Thoracic aorta (tissue), 2 donors: ENCODE measurements at regions not wholly inside any gene's neighbourhood (a gene's known extent, or its start where the extent isn't known, plus 50 kb on each side); places are given as distances from the start of the nearest gene placed in this dataset.

Source experiments
- ATAC-seq: fragments of 150-250 bp; one replicate; pipeline ENCODE4 v1.8.0; 2017; ENCODE audit warnings: low read depth; ENCODE audit not compliant: insufficient number of reproducible peaks, low FRiP score
- DNase-seq: peaks from one replicate; pipeline ENCODE4 v3.0.0-alpha.2; 2020; ENCODE audit warnings: low spot score
- H3K27ac ChIP-seq, 2 donors: fragments of 200-600 bp; sonication (generic); 1 replicate in 1 of 2; 2 replicates in 1 of 2; pipeline ENCODE4 v1.5.1; 2016; ENCODE audit warnings: mild to moderate bottlenecking in 2 of 2, moderate library complexity in 2 of 2
- H3K27me3 ChIP-seq: fragments of 200-600 bp; sonication (generic); replicated peaks from 2 replicates; pipeline ENCODE4 v1.6.0; 2016; ENCODE audit warnings: mild to moderate bottlenecking; ENCODE audit not compliant: insufficient read depth
- H3K36me3 ChIP-seq: fragments of 200-600 bp; sonication (generic); one replicate; pipeline ENCODE4 v1.5.1; 2016
- H3K4me1 ChIP-seq, 2 donors: fragments of 200-600 bp; sonication (generic); 1 replicate in 1 of 2; 2 replicates in 1 of 2; pipeline versions ENCODE4 v1.5.1 to v1.6.0; 2016; ENCODE audit warnings: low read depth in 2 of 2, mild to moderate bottlenecking in 1 of 2; ENCODE audit not compliant: control insufficient read depth in 1 of 2
- H3K4me3 ChIP-seq: fragments of 200-600 bp; sonication (generic); 2 replicates; pipeline ENCODE4 v1.5.1; 2016; ENCODE audit warnings: mild to moderate bottlenecking
- H3K9me3 ChIP-seq: fragments of 200-600 bp; sonication (generic); 2 replicates; pipeline ENCODE4 v1.5.1; 2016
- TF ChIP-seq, protein P1 (sequence below): fragments of 200-600 bp; sonication (generic); IDR thresholded peaks from one replicate; pipeline ENCODE4 v1.5.1; 2019; ENCODE audit warnings: antibody characterized with exemption

DNA sequence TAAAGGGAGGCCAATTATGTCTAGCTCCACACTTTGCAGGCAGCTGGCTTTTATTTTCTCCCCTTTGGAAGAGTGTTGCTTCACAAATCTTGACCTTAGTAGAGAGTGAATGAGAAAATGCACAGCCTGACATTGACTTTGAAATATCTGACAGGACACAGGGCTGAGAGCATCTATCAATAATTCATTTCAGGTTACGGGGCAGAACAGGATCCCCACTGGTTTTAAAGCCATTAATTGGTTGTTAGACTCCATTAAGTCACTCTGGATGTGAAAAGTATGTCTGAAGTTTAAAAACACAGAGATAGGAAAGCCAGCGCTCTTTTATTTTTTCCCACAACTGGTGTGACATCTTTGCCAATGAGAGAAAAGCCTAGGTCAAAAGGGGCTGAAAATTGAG, 251.9 kb upstream of the TMC3 start:
- H3K36me3 ChIP-seq, result no peaks in the 10 kb centered on the region
- no peaks in the 10 kb centered on the region for H3K27me3 ChIP-seq
- no peaks in the 10 kb centered on the region for H3K9me3 ChIP-seq
- H3K4me1 ChIP-seq, result no peaks in the 10 kb centered on the region
- ATAC-seq (no peak), DNase-seq (no peak)
- TF ChIP-seq, protein P1, sequence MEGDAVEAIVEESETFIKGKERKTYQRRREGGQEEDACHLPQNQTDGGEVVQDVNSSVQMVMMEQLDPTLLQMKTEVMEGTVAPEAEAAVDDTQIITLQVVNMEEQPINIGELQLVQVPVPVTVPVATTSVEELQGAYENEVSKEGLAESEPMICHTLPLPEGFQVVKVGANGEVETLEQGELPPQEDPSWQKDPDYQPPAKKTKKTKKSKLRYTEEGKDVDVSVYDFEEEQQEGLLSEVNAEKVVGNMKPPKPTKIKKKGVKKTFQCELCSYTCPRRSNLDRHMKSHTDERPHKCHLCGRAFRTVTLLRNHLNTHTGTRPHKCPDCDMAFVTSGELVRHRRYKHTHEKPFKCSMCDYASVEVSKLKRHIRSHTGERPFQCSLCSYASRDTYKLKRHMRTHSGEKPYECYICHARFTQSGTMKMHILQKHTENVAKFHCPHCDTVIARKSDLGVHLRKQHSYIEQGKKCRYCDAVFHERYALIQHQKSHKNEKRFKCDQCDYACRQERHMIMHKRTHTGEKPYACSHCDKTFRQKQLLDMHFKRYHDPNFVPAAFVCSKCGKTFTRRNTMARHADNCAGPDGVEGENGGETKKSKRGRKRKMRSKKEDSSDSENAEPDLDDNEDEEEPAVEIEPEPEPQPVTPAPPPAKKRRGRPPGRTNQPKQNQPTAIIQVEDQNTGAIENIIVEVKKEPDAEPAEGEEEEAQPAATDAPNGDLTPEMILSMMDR, result no peak
- no peak overlapping the region for H3K4me3 ChIP-seq
- H3K27ac ChIP-seq, result no peak overlapping the region

GRCh38 chr15:81619002-81619401, 245.0 kb upstream of the TMC3 start:
- Histone ChIP-seq H3K4me1 (no peaks in the 10 kb centered on the region), H3K36me3 (no peaks in the 10 kb centered on the region), H3K27ac (no peak overlapping the region), H3K4me3 (no peak overlapping the region), H3K9me3 (no peaks in the 10 kb centered on the region), H3K27me3 (no peaks in the 10 kb centered on the region)
- DNase-seq (no peak), ATAC-seq (no peak)
- TF ChIP-seq, protein P1, result no peak

- H3K36me3 ChIP-seq, result no peaks in the 10 kb centered on the region
- no peaks in the 10 kb centered on the region for H3K4me1 ChIP-seq
- no peaks in the 10 kb centered on the region for H3K27me3 ChIP-seq
- H3K4me3 ChIP-seq, result no peak overlapping the region
- no peak for ATAC-seq
- H3K9me3 ChIP-seq, result no peaks in the 10 kb centered on the region
- TF ChIP-seq, protein P1, result no peak
- H3K27ac ChIP-seq, result no peak overlapping the region
- DNase-seq, result no peak
Observed at GRCh38 chr15:81612631-81613030, 238.6 kb upstream of the TMC3 start.

- ATAC-seq, result no peak
- Histone ChIP-seq H3K36me3 (no peaks in the 10 kb centered on the region), H3K27ac (no peak overlapping the region), H3K27me3 (no peaks in the 10 kb centered on the region), H3K4me3 (no peak overlapping the region), H3K9me3 (no peaks in the 10 kb centered on the region), H3K4me1 (no peaks in the 10 kb centered on the region)
- TF ChIP-seq, protein P1, result no peak
- no peak for DNase-seq
Observed at GRCh38 chr15:81611679-81612078, 237.7 kb upstream of the TMC3 start.

GRCh38 chr15:81608309-81608829, 234.4 kb upstream of the TMC3 start:
- no peaks in the 10 kb centered on the region for H3K9me3 ChIP-seq
- H3K27ac ChIP-seq, result no peak overlapping the region
- no peaks in the 10 kb centered on the region for H3K27me3 ChIP-seq
- ATAC-seq, result no peak
- no peaks in the 10 kb centered on the region for H3K4me1 ChIP-seq
- DNase-seq, result no peak
- no peaks in the 10 kb centered on the region for H3K36me3 ChIP-seq
- TF ChIP-seq, protein P1, result no peak
- no peak overlapping the region for H3K4me3 ChIP-seq
